ENCODE measurements at regions not wholly inside any gene's neighbourhood (a gene's known extent, or its start where the extent isn't known, plus 50 kb on each side); places are given as distances from the start of the nearest gene placed in this dataset.

GRCh38 chr4:111393781-111394180, 751.5 kb upstream of the FAM241A start:
- DNase-seq (ENCODE audit: extremely low read depth, low read depth): no peak
- no peak for TF ChIP-seq CTCF (IDR thresholded peaks at IDR 0.05; ENCODE audit: low read depth, low read length, missing control alignments)
- no peak overlapping the region for H3K4me3 ChIP-seq (replicated peaks; ENCODE audit: low read depth, low read length)

- DNase-seq (ENCODE audit: extremely low read depth, low read depth): no peak
- H3K4me3 ChIP-seq (replicated peaks; ENCODE audit: low read depth, low read length): no peak overlapping the region
- no peak for TF ChIP-seq CTCF (IDR thresholded peaks at IDR 0.05; ENCODE audit: low read depth, low read length, missing control alignments)
Observed at GRCh38 chr4:111398906-111399330, 746.3 kb upstream of the FAM241A start.

- no peak overlapping the region for H3K4me3 ChIP-seq (replicated peaks; ENCODE audit: low read depth, low read length)
- no peak for TF ChIP-seq CTCF (IDR thresholded peaks at IDR 0.05; ENCODE audit: low read depth, low read length, missing control alignments)
- no peak for DNase-seq (ENCODE audit: extremely low read depth, low read depth)
Observed at GRCh38 chr4:111399623-111400022, 745.6 kb upstream of the FAM241A start.

GRCh38 chr4:111400741-111401140, 744.5 kb upstream of the FAM241A start:
- DNase-seq (ENCODE audit: extremely low read depth, low read depth): peak; percentile 52
- H3K4me3 ChIP-seq (replicated peaks; ENCODE audit: low read depth, low read length): no peak overlapping the region
- TF ChIP-seq CTCF (IDR thresholded peaks at IDR 0.05; ENCODE audit: low read depth, low read length, missing control alignments): no peak

GRCh38 chr4:111404673-111405072, 740.6 kb upstream of the FAM241A start:
- no peak for DNase-seq (ENCODE audit: extremely low read depth, low read depth)
- H3K4me3 ChIP-seq (replicated peaks; ENCODE audit: low read depth, low read length): no peak overlapping the region
- no peak for TF ChIP-seq CTCF (IDR thresholded peaks at IDR 0.05; ENCODE audit: low read depth, low read length, missing control alignments)

GRCh38 chr4:111405989-111406388, 739.3 kb upstream of the FAM241A start:
- TF ChIP-seq CTCF (IDR thresholded peaks at IDR 0.05; ENCODE audit: low read depth, low read length, missing control alignments): no peak
- no peak overlapping the region for H3K4me3 ChIP-seq (replicated peaks; ENCODE audit: low read depth, low read length)
- no peak for DNase-seq (ENCODE audit: extremely low read depth, low read depth)

- TF ChIP-seq CTCF (IDR thresholded peaks at IDR 0.05; ENCODE audit: low read depth, low read length, missing control alignments): no peak
- H3K4me3 ChIP-seq (replicated peaks; ENCODE audit: low read depth, low read length): no peak overlapping the region
- DNase-seq (ENCODE audit: extremely low read depth, low read depth): no peak
Observed at GRCh38 chr4:111410571-111410970, 734.7 kb upstream of the FAM241A start.

Measured in HFF-Myc (cell line).